ENCODE measurements at regions not wholly inside any gene's neighbourhood (a gene's known extent, or its start where the extent isn't known, plus 50 kb on each side); places are given as distances from the start of the nearest gene placed in this dataset.

GRCh38 chr1:234533034-234533891 is 54.3 kb upstream of the TARBP1 start:
- TF ChIP-seq SIN3A (conservative IDR thresholded peaks at IDR 0.05 in 1 of 2, IDR thresholded peaks at IDR 0.05 in 1 of 2; ENCODE audit: low read depth in 1 of 2, low read length in 2 of 2) (no peak), TCF12 (IDR thresholded peaks at IDR 0.05; ENCODE audit: low read depth, low read length) (no peak), KDM5A (IDR thresholded peaks at IDR 0.05; ENCODE audit: low read length) (no peak), KDM1A (IDR thresholded peaks at IDR 0.05; ENCODE audit: borderline replicate concordance, low read length) (no peak), CHD1 (IDR thresholded peaks at IDR 0.05; ENCODE audit: low read depth, low read length) (no peak)
- Histone ChIP-seq H3K14ac (ENCODE audit: insufficient read length) (no peak overlapping the region), H2BK5ac (ENCODE audit: low read depth, low read length) (0 out of 2 replicates have a peak overlapping the region, but pooled peaks have one; percentile 12), H3K9me3 (ENCODE audit: insufficient read depth in 2 of 2, low read depth in 1 of 2, low read length in 1 of 2) (no peaks in the 10 kb centered on the region), H4K91ac (replicated peaks; ENCODE audit: insufficient read length, low read length) (no peak overlapping the region), H3K79me2 (ENCODE audit: control insufficient read depth in 1 of 2, insufficient read depth in 2 of 2, low read length in 2 of 2) (no peaks in the 10 kb centered on the region), H2AFZ (ENCODE audit: low read length) (no peak overlapping the region), H4K8ac (ENCODE audit: extremely low read depth, insufficient read depth, low read length) (no peak overlapping the region), H4K5ac (ENCODE audit: insufficient read length, low read depth, low read length) (no peak overlapping the region), H2AK5ac (ENCODE audit: low read depth, low read length) (no peak overlapping the region), H3K4me3 (ENCODE audit: extremely low read depth in 1 of 4, insufficient read depth in 2 of 4, low read depth in 3 of 4, low read length in 4 of 4) (no peak overlapping the region), H3K27ac (ENCODE audit: low read depth, low read length) (no peak overlapping the region), H2BK20ac (ENCODE audit: low read length) (no peak overlapping the region), H2BK120ac (replicated peaks; ENCODE audit: low read depth, low read length) (no peak overlapping the region), H2BK15ac (ENCODE audit: low read length) (no peak overlapping the region), H3K23me2 (ENCODE audit: low read depth, low read length) (peaks cover 2% of the 10 kb centered on the region; the same call in 1 of the 2 replicates), H3K79me1 (ENCODE audit: low read depth, low read length) (no peaks in the 10 kb centered on the region), H3K9ac (replicated peaks in 1 of 4; ENCODE audit: extremely low read depth in 1 of 4, low read depth in 3 of 4, low read length in 3 of 4) (no peak overlapping the region), H4K20me1 (replicated peaks in 1 of 2; ENCODE audit: control insufficient read depth in 1 of 2, insufficient read depth in 2 of 2, low read length in 2 of 2) (no peaks in the 10 kb centered on the region), H3K56ac (replicated peaks; ENCODE audit: insufficient read length, low read depth, low read length) (no peak overlapping the region), H3K18ac (ENCODE audit: extremely low read depth, low read length) (0 out of 2 replicates have a peak overlapping the region, but pooled peaks have one; percentile 21), H3K23ac (ENCODE audit: insufficient read length) (no peak overlapping the region), H2BK12ac (ENCODE audit: low read depth, low read length) (no peak overlapping the region), H3K4me2 (ENCODE audit: insufficient read depth in 1 of 2, low read depth in 2 of 2, low read length in 2 of 2) (no peak overlapping the region), H3K4me1 (replicated peaks in 1 of 4; ENCODE audit: control insufficient read depth in 3 of 4, insufficient read depth in 4 of 4, low read length in 3 of 4) (peaks cover 0 to 7% (median 5%) of the 10 kb centered on the region in 4 experiments; a peak in 6 of 7 replicates), H3K36me3 (ENCODE audit: control insufficient read depth in 2 of 4, insufficient read depth in 4 of 4, low read length in 3 of 4) (no peaks in the 10 kb centered on the region), H3K27me3 (replicated peaks in 1 of 4; ENCODE audit: control insufficient read depth in 3 of 4, extremely low read depth in 1 of 4, insufficient read depth in 3 of 4, low read length in 3 of 4) (no peaks in the 10 kb centered on the region), H3K4ac (replicated peaks; ENCODE audit: insufficient read length, low read depth, low read length) (no peak overlapping the region)
- ChIA-PET CTCF (ENCODE audit: partially characterized antibody) (interaction anchor here (0.5 to 1.0 kb wide), 3 partner anchors 18 to 49 kb away, joined by 3 to 5 read pairs (median 4); no protein-coding TSS in a partner anchor), POLR2A (ENCODE audit: partially characterized antibody) (interaction anchor here (1.7 kb wide), 1 partner anchor 14 kb away, joined by 3 read pairs; no protein-coding TSS in a partner anchor)
- WGBS, 2 experiments (ENCODE audit: extremely low coverage in 1 of 2, insufficient coverage in 1 of 2, insufficient read length in 1 of 2, insufficient replicate concordance in 2 of 2, low coverage in 1 of 2, low lambda C conversion rate in 2 of 2, missing lambda C conversion rate in 1 of 2): 92% methylated on average over 12 of the region's 12 CpGs; no CpG with 5 or more reads in 1 of the 2 experiments
- FAIRE-seq: no peak
- no peak for DNase-seq (ENCODE audit: low read depth in 1 of 2, low spot score in 2 of 2)

All from H1 (cell line).